IMR-90 (cell line): ENCODE measurements at regions not wholly inside any gene's neighbourhood (a gene's known extent, or its start where the extent isn't known, plus 50 kb on each side); places are given as distances from the start of the nearest gene placed in this dataset.

Experiments
- CHD1 ChIP-seq: IDR thresholded peaks from 2 replicates; pipeline ENCODE4 v1.6.1; 2012; ENCODE audit warnings: low read depth, low read length, improper control_type of control experiment
- CTCF ChIP-seq: conservative IDR thresholded peaks from 2 replicates; pipeline ENCODE4 v1.5.1; 2012; ENCODE audit warnings: mild to moderate bottlenecking, low read depth, low read length, improper control_type of control experiment
- POLR2A ChIP-seq: IDR thresholded peaks from 2 replicates; pipeline ENCODE4 v1.6.1; 2012; ENCODE audit warnings: mild to moderate bottlenecking, low read depth, low read length
- RAD21 ChIP-seq: IDR thresholded peaks from 2 replicates; pipeline ENCODE4 v1.6.1; 2012; ENCODE audit warnings: low read length, improper control_type of control experiment
- TF ChIP-seq, protein P1 (sequence below): fragments of 150-350 bp; IDR thresholded peaks from 2 replicates; pipeline ENCODE4 v1.6.1; 2017; ENCODE audit warnings: mild to moderate bottlenecking, antibody characterized with exemption, low read length, low read depth

GRCh38 chr6:91243436-91243835, 656.6 kb upstream of the MAP3K7 start:
- TF ChIP-seq RAD21 (no peak), CTCF (no peak), POLR2A (no peak), CHD1 (no peak)
- TF ChIP-seq, protein P1, sequence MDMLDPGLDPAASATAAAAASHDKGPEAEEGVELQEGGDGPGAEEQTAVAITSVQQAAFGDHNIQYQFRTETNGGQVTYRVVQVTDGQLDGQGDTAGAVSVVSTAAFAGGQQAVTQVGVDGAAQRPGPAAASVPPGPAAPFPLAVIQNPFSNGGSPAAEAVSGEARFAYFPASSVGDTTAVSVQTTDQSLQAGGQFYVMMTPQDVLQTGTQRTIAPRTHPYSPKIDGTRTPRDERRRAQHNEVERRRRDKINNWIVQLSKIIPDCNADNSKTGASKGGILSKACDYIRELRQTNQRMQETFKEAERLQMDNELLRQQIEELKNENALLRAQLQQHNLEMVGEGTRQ = no peak
